ENCODE measurements at regions not wholly inside any gene's neighbourhood (a gene's known extent, or its start where the extent isn't known, plus 50 kb on each side); places are given as distances from the start of the nearest gene placed in this dataset.

- TF ChIP-seq YY1 (IDR thresholded peaks at IDR 0.05; ENCODE audit: insufficient read depth, insufficient read length) (no peak), ZNF274 (IDR thresholded peaks at IDR 0.05; ENCODE audit: low read depth, low read length) (no peak), SUZ12 (IDR thresholded peaks at IDR 0.05; ENCODE audit: extremely low read depth, insufficient read depth, insufficient read length) (no peak)
Observed at GRCh38 chr6:148001844-148002642, 340.6 kb upstream of the SASH1 start.

Data from NT2/D1 (cell line).